ENCODE measurements at regions not wholly inside any gene's neighbourhood (a gene's known extent, or its start where the extent isn't known, plus 50 kb on each side); places are given as distances from the start of the nearest gene placed in this dataset.

GRCh38 chr1:79792219-79792930, 785.8 kb upstream of the ADGRL4 start:
- Histone ChIP-seq H3K4me3 (ENCODE audit: low read depth, low read length, poor library complexity, severe bottlenecking) (no peak overlapping the region), H3K4me1 (ENCODE audit: insufficient read depth, low read length, severe bottlenecking) (peaks cover 8% of the 10 kb centered on the region), H4K20me1 (ENCODE audit: insufficient read depth, low read length) (no peaks in the 10 kb centered on the region), H3K9me2 (ENCODE audit: low read depth, low read length) (no peaks in the 10 kb centered on the region), H3K36me3 (ENCODE audit: insufficient read depth, low read length) (no peaks in the 10 kb centered on the region), H3K4me2 (ENCODE audit: low read length) (no peak overlapping the region), H3K27ac (ENCODE audit: low read depth, low read length, poor library complexity, severe bottlenecking) (no peak overlapping the region), H3F3A (ENCODE audit: insufficient read depth, low read length) (no peaks in the 10 kb centered on the region), H3K9ac (ENCODE audit: low read length) (no peak overlapping the region), H3K27me3 (ENCODE audit: insufficient read depth, low read length) (no peaks in the 10 kb centered on the region), H3K79me2 (ENCODE audit: insufficient read depth, low read length) (no peaks in the 10 kb centered on the region), H2AFZ (ENCODE audit: low read length) (no peak overlapping the region), H3K9me3 (ENCODE audit: low read length) (no peaks in the 10 kb centered on the region; the same call in 1 of the 2 replicates)
- no peak for TF ChIP-seq CTCF (IDR thresholded peaks at IDR 0.05; ENCODE audit: low read length)
- TF ChIP-seq EZH2 (IDR thresholded peaks at IDR 0.05; ENCODE audit: borderline replicate concordance, low read length) = no peak

- Histone ChIP-seq H3K4me1 (ENCODE audit: insufficient read depth, low read length, severe bottlenecking) (peaks cover 9% of the 10 kb centered on the region), H3K36me3 (ENCODE audit: insufficient read depth, low read length) (no peaks in the 10 kb centered on the region), H3F3A (ENCODE audit: insufficient read depth, low read length) (no peaks in the 10 kb centered on the region), H3K4me2 (ENCODE audit: low read length) (no peak overlapping the region), H3K9me2 (ENCODE audit: low read depth, low read length) (no peaks in the 10 kb centered on the region), H3K9me3 (ENCODE audit: low read length) (no peaks in the 10 kb centered on the region; the same call in 1 of the 2 replicates), H4K20me1 (ENCODE audit: insufficient read depth, low read length) (no peaks in the 10 kb centered on the region), H3K4me3 (ENCODE audit: low read depth, low read length, poor library complexity, severe bottlenecking) (no peak overlapping the region), H3K79me2 (ENCODE audit: insufficient read depth, low read length) (no peaks in the 10 kb centered on the region), H2AFZ (ENCODE audit: low read length) (no peak overlapping the region), H3K9ac (ENCODE audit: low read length) (no peak overlapping the region), H3K27me3 (ENCODE audit: insufficient read depth, low read length) (no peaks in the 10 kb centered on the region), H3K27ac (ENCODE audit: low read depth, low read length, poor library complexity, severe bottlenecking) (no peak overlapping the region)
- TF ChIP-seq CTCF (IDR thresholded peaks at IDR 0.05; ENCODE audit: low read length) = no peak
- no peak for TF ChIP-seq EZH2 (IDR thresholded peaks at IDR 0.05; ENCODE audit: borderline replicate concordance, low read length)
These were observed 785.1 kb upstream of the ADGRL4 start for GRCh38 chr1:79791488-79792218.

- H4K20me1 ChIP-seq (ENCODE audit: insufficient read depth, low read length) = no peaks in the 10 kb centered on the region
- no peaks in the 10 kb centered on the region for H3K9me2 ChIP-seq (ENCODE audit: low read depth, low read length)
- H3K4me2 ChIP-seq (ENCODE audit: low read length) = no peak overlapping the region
- no peaks in the 10 kb centered on the region for H3K79me2 ChIP-seq (ENCODE audit: insufficient read depth, low read length)
- H3K9ac ChIP-seq (ENCODE audit: low read length) = no peak overlapping the region
- H3K4me3 ChIP-seq (ENCODE audit: low read depth, low read length, poor library complexity, severe bottlenecking) = no peak overlapping the region
- H3K36me3 ChIP-seq (ENCODE audit: insufficient read depth, low read length) = no peaks in the 10 kb centered on the region
- no peak for TF ChIP-seq CTCF (IDR thresholded peaks at IDR 0.05; ENCODE audit: low read length)
- no peak for TF ChIP-seq EZH2 (IDR thresholded peaks at IDR 0.05; ENCODE audit: borderline replicate concordance, low read length)
- no peak overlapping the region for H3K27ac ChIP-seq (ENCODE audit: low read depth, low read length, poor library complexity, severe bottlenecking)
- H3F3A ChIP-seq (ENCODE audit: insufficient read depth, low read length) = no peaks in the 10 kb centered on the region
- H3K4me1 ChIP-seq (ENCODE audit: insufficient read depth, low read length, severe bottlenecking) = peaks cover 16% of the 10 kb centered on the region
- H2AFZ ChIP-seq (ENCODE audit: low read length) = no peak overlapping the region
- no peaks in the 10 kb centered on the region for H3K27me3 ChIP-seq (ENCODE audit: insufficient read depth, low read length)
- no peaks in the 10 kb centered on the region; the same call in 1 of the 2 replicates for H3K9me3 ChIP-seq (ENCODE audit: low read length)
These were observed 784.4 kb upstream of the ADGRL4 start for GRCh38 chr1:79790950-79791349.
